HG03558 (cell line): ENCODE measurements at regions not wholly inside any gene's neighbourhood (a gene's known extent, or its start where the extent isn't known, plus 50 kb on each side); places are given as distances from the start of the nearest gene placed in this dataset.

Experiments
- ATAC-seq: cut with Tn5 transposase; IDR thresholded peaks from one replicate; pipeline ENCODE4 v1.9.1; 2021; ENCODE audit warnings: moderate number of reproducible peaks; ENCODE audit not compliant: unreplicated experiment; ENCODE audit errors: extremely low read depth

DNA sequence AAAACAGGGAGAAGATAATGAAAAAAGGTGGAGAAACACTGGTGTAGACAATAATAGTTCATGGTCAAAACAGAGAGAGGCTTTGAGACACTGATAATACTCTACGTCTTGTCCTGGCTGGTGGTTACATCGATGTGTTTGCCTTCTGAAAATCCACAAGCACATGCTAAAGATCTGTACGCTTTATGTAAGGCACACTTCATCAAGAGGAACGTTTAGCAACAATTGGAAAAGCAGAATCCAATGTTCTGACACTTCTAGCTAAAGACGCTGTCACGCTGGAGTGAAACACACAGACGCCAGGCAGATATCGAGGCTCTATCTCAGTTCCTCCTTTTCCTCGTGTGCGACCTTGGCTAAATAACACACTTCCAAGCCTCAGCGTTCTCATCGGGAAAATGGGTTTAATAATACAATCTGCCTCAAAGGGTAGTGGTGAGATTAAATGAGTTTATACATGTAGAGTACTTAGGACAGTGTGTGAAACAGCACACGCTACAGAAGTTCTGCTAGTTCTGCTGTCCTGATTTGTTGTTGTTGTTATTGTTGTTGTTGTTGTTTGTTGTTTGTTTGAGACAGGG, 386.1 kb downstream of the SETD4 start:
- ATAC-seq, result no peak

DNA sequence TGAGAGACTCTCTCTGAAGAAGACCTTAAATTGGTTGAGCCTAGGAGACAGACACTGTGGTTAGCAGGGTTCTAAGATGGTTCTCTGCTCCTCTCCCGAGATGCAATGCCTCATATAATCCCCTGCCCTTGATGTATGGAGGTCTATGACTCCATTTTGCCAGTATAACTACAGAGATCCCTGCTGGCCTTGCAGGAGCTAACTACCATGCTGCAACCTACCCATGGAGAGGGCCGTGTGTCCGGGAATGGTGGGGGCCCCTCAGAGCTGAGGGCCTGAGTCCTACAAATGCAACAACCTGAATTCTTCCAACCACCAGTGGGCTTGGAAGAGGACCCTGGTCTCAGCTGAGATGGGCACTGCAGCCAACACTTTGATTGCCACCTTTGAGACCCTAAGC, 388.0 kb downstream of the SETD4 start:
- ATAC-seq, result no peak

DNA sequence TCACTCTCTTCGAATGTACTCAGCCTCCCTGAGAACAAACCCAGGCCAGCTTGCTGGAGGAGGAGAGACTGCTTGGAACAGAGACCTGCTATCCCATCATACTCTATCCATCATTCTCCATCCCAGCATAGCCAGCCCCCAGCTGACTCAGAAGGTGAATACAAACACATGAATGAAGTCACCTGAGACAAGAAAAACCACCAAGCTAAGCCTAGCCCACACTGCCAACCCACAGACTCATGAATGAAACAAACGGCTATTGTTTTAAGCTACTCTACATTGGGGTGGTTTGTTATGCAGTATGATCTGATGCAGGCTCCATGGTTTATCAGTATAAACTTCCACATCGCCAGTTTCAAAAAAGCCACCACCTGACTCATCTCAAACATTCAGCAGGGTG, 395.6 kb downstream of the SETD4 start:
- ATAC-seq, result no peak

DNA sequence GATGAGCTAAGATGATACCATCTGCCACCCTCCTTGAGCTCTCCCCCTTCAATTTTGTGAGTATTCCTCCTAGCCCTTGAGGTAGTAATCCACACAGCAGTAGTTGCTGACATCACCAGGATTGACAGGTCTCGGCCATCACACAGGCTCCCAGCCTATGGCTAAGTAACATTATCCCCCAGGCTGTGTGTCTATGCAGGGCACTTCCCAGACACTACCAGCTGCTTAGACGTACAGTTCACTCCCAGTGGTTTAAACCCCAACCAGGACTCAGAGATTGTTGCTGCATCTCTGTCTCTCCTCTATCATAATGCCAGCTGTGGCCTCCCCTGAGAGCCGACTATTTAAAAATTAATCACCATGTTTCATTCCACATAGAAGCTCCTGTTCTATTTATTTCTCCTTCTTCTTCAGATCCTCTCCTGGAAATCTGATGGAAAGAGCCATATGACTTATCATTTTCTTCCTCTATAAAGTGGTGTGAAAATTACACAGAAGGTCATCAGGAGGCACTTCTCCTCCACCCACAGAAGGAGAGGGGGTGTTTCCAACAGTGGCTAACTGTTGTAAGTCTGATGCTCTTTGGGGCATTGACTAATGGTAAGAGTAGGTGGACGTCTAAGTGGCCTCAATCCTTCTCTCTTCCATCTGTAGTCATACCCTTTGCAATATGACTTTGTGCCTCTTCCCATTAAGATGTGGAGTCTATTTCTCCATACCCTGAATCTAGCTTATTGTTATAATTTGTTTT, 396.3 kb downstream of the SETD4 start:
- no peak for ATAC-seq

DNA sequence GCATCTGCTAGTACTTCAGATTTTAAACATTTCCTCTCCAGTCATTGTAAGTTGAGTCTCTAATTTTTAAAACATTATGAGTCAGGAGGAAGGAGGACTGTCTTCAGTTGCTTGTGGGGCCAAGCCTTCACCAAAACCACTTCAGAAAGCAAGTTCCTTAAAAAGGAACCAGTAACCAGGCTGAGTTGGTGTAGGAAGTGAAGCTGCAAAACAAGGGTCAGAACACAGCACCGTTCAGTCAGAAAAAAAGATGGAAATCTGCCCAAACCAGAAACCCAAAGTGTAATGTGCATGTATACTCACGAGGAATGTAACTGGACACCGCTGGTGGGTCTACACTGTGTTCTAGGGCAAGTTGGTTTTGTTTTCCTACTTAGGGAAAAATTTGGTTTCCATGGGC, 402.1 kb downstream of the SETD4 start:
- ATAC-seq, result no peak

DNA sequence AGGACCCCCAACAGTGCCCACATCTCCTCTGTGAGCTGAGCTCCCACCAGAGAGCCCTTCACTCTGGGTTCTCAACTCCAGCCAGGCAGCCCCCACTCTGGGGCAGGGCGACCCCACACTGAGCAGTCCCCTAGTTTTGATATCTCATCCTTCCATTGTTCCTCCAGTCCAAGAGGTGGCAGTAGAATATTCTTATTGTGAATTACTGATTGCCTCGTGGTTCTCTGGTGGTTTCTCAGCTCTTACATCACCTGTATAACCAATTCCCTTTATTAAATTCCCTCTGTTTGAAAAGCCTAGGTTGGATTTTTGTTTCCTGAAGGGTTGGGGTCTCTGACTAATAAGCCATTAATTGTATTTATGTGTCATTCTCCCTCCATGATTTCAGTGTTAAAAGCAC, 407.5 kb downstream of the SETD4 start:
- no peak for ATAC-seq

DNA sequence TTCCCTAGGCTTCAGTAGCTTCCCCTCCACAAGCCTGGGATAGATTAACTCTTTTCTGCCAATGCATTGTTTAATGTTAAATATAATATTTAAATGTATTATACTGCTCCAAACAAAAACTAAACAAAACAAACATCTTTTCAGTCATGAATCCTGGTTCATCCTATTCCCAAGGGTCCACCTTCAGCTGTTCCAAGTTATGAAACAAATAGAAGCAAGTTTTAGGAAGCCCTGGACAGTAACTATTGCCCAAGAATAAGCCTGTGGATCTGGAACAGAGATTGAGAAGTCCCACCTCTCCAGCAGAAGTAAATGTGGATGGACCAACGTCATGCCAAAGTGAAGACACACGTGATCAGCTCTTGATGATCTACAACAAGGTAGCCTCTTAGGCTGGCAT, 408.1 kb downstream of the SETD4 start:
- ATAC-seq, result no peak

DNA sequence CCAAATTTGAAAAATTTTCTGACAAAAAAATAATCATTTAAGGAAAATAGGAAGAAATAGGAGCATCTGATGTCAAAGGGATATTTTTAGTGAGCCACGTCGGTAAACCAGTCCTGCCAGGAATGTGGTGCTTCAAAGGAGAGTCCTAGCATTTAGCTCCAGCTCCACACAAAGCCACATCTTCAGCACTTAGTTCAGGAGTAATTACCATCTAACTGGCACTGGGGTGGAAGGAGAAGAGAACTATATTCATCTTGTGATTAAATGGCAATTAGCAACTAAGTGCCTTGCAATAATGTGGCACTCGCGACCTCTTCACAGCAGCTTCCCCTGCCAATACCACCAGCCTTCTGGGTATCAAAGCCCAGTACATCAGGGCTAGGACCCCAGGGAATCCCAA, 409.1 kb downstream of the SETD4 start:
- ATAC-seq, result no peak

DNA sequence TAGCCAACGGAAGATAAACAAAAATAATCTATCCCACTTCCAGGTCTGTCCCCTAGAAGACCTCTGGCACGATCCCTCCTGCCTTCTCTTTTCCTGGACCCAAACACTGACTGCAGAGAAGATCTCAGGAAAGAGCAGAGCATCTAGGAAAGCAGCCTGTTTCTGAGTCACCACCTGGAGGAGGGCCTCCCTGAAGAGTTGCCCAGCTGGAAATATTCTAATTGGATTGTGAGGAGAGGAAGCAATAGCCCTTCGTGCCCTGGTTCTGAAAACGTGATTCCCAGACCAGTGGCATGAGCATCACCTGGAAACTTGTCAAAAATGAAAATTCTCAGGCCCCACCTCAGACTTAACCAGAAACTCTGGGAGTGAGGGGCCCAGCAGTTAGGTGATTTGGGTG, 411.1 kb downstream of the SETD4 start:
- no peak for ATAC-seq

DNA sequence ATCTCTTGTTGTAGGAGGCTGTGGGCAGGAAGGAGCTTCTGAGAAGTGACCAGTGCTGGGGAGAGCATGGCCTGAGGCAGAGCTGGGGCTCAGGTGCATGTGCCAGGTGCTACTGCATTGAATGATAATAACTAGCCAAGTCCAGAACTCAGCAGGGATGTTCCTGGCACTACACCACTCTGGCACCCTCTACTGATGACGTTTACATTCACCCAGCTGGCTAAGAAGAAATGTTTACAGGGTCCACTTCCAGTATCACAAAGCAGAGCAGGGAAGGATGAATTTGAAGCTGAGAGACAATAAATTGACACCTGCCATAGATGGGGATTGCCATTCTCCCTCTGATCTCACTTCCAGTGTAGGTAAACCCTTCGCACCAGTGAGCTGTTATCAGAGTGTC, 411.8 kb downstream of the SETD4 start:
- ATAC-seq, result no peak

DNA sequence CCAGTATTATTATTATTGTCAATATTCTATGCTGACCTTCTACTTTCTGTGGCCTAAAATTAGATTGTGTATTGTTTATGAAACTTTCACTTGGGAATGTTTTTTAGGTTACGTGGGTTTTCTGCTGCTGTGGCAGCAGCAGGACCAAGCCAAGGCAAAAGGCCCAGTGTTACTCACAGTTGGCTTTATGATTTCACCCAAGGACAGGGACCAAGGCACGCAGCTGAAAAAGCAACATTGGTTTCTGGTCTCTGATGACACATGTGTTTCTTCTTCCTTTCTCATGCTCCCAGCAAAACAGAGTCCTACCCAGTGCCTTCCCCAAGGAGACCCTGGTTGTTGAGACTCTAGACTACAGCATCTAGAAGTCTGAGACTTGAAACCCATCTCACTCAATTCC, 413.7 kb downstream of the SETD4 start:
- no peak for ATAC-seq

DNA sequence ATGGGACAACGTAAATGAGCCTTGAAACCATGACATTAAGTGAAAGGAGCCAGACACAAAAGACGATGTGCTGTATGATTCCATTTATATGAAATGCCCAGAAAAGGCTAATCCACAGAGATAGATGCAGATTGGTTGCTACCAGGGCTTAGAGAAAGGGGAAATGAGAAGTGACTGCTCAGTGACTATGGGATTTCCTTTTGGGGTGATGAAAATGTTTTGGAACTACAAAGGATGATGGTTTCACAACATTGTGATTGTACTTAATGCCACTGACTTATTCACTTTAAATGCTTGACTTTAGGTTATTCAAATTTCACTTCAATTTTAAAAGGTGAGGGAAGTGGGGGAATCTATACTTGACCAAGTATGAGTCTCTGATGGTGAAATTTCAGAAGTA, 414.3 kb downstream of the SETD4 start:
- ATAC-seq, result no peak

DNA sequence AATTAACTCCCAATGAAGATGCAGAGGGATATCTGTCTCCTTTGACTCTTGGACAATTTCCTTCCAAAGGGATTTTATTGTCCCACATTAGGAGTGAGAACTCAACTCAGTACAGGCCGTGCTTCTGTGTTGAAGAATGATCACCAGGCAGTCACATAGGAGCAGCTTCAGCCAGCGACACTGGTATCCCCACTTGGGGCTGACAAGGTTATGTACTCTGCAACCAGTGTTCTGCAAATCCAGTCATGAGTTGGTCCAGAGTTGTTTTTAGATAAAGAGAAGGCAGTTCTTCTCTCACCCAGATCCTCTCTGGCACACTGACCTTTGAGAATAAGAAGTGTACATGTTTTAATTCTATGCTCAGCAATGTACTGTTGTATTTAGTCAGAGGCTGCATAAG, 415.8 kb downstream of the SETD4 start:
- ATAC-seq, result no peak

DNA sequence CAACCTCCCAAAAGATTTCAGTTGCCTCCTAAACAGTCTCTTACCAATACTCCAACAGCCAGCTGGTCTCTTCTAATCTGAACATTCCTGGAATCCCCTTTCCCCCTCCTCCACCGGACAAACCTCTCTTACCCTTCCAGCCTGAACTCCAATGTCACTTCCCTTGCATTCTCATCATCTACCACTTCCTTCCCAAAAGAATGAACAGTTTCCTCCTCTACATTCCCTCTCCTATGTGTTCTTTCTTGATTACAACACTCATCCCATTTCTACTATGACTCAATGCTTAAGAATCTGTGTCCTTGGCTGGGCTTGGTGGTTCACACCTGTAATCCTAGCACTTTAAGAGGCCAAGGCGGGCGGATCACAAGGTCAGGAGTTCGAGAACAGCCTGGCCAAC, 417.1 kb downstream of the SETD4 start:
- no peak for ATAC-seq

DNA sequence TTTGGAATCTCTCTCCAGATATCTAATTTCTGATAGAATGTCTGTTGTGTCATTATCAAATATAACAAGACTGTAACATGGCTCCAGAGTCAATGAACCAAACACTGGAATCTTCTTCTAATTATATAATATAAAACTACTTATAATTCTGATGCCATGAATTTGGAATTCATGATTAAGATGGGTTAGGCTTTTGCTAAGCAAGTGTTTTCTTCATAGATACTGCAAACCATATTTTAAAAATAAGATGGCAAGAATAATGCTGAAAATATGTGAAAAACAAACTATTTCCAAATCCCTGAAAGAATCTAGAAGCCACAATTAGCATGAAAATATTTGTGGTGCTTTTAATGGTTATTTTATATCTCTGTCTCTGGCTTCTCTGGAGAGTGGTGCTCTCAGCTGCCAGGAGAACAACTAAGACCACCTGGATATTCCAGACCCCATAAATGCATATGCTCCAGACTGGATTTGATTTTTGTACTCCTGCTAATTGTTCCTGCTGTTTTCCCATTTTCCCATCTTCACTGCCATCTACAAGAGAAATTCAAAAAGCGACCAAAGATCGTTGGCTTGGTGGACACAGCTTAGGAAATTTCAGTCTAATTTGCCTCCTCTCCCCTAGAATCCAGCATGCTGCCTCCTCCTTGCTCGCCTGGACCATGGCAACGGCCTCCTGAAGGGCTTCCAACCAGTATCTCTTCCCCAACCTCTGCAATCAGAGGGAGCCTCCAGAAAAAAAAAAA, 418.9 kb downstream of the SETD4 start:
- no peak for ATAC-seq

DNA sequence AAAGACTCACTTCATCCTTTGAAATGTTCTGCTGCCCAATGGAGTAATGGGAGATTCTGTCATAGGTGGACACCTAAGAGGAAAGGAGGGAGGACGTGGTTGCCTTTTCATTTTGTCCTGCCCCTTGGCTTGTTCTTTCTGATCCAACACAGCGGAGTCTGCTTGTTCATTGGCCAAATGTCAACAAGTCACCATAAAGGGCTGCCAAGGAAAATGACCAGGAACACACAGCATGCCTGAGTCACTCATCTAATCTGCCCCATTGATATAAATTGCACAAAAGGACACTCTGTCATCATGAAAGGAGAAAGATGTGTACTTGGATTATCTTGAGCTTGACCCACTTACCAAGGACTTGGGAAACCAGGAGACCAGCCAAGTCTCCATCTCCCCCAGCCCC, 422.9 kb downstream of the SETD4 start:
- ATAC-seq, result no peak

DNA sequence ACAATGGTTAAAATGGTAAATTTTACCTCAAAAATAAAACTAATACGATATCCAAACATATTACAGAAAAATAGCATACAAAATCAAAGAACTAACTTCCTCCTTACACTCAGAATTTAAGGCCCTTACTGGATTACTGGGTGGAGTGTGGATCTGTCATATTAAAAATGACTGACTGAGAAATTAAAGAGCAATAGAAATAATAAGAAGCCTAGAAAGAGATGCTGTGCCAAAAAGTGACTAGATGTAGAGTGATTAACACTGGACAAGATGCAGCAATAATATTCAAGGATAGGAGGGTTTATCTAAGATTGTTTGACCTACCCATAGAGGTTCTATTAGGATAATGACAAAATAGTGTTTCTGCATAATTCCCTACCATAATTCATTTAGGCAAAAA, 424.3 kb downstream of the SETD4 start:
- no peak for ATAC-seq

DNA sequence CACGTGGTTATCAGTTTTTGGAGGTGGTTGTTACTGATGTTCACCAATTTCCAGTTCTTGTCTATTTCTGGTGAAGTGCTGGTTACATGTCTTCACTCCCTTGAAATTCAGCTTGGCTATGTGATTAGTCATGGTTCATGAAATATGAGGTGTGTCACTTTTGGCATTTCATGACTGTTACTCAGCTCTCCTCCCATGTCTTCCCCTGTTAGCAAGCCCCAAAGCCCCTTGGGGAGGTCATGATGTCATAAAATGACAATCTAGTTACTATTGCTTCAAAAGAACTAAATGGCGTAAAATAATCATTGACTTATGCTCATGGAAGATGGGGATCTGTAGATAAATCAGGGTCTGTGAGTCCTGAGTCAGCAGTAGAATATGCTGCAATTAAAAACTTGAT, 425.1 kb downstream of the SETD4 start:
- no peak for ATAC-seq

DNA sequence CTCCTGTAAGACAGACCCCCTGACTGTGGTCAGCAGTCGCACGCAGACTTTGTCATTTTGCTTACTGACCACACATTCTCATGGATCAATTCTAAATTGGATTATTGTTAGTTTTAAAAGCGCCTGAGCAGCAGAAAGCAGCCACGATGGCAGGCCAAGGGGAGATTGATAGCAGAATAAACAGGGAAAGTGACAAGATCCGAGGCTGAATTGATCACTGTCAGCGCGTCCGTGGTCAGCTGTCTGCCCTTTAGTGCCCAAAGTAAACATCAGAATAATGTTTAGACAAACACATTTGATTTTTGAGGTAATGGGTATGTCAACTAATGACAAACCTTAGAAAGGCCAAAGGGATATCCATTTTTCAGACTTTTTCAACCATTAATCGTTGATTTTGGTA, 426.8 kb downstream of the SETD4 start:
- no peak for ATAC-seq

DNA sequence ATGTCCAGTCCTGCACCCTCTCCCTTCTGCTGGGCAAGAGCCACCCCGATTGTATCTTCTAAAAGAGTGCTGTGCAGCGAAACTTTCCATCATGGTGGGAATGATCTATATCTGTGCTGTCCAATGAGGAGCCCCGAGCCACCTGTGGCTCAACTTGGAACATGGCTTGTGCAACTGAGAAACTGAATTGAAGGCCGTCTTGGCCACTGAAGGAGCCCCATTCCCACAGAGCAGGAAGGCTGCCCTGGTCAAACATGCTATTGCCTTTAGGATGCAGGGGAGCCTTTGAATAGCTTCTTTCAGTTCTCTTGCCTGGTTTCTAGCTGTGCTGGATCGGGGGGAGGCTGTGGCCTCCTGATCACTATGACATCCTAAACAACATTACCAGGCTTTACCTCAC, 427.6 kb downstream of the SETD4 start:
- ATAC-seq, result no peak

DNA sequence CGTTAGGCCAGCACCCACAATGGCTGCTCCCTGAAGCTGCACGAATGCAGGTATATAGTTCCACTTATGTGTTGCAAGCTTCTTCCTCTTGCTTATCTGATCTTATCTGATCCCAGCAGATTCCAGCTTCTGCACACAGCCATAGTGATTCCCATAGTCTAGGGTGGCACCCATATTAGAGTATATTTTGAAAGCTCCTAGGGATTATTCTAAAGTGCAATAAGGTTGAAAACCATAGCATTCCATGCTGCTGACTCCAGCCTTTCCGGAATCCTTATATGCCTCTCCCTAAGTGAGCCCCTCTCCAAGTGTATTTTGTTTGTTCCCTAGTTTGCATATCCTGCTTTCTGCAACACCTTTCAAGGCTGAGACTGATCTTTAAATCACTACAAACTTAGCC, 432.0 kb downstream of the SETD4 start:
- ATAC-seq, result no peak

DNA sequence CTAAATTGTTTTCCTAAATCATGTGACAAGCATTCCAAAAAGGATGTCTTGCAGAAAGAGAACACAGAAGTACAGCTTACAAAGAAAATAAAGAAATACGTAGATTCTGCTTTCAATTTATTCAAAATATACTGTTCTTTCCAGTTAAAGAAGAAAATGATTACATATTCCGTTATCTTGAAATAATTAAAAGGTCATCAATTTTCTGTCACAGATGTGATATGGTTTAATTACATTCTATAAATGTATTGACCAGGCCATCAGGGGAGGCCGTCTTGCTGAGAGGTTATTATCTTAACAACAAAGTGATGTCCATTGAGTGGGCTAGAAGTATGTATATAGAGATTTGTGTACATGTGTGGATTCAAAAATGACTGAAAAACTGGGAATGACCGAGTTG, 432.9 kb downstream of the SETD4 start:
- ATAC-seq, result no peak
